Stimulated activated effector memory CD8-positive, alpha-beta T cell treated with anti-CD3 and anti-CD28 coated beads, Interleukin-12 subunit alpha, Interleukin-12 subunit beta, amount 100 ng/mL, for 72 hours (primary cell): ENCODE measurements at regions not wholly inside any gene's neighbourhood (a gene's known extent, or its start where the extent isn't known, plus 50 kb on each side); places are given as distances from the start of the nearest gene placed in this dataset.
A peak's percentile ranks its signal among the peaks of the same experiment; 100 is the strongest.
"Not testable (repeated sequence)": the region's sequence is repeated elsewhere in the genome, so short reads cannot be mapped to it uniquely, and the experiment has no call there.

Experiments used
- ATAC-seq: fragments of 150-1000 bp; cut with Tn5 transposase; 2 replicates; pipeline ENCODE4 v1.10.0; 2021
- DNase-seq, 2 donors: peaks; one replicate each; pipeline ENCODE4 v3.0.0; 2021 to 2022; ENCODE audit warnings: low spot score in 2 of 2
- H3K27ac Mint-ChIP-seq: one replicate; pipeline ENCODE4 v1.8.0; 2022; ENCODE audit warnings: mild to moderate bottlenecking, mixed read lengths
- H3K36me3 Mint-ChIP-seq: one replicate; pipeline ENCODE4 v1.8.0; 2022; ENCODE audit warnings: mild to moderate bottlenecking, mixed read lengths
- H3K4me1 Mint-ChIP-seq: one replicate; pipeline ENCODE4 v1.8.0; 2022; ENCODE audit warnings: mixed read lengths
- H3K4me3 Mint-ChIP-seq: one replicate; pipeline ENCODE4 v1.8.0; 2022; ENCODE audit warnings: mild to moderate bottlenecking, mixed read lengths
- H3K9me3 Mint-ChIP-seq: one replicate; pipeline ENCODE4 v1.8.0; 2022; ENCODE audit warnings: mixed read lengths

DNA sequence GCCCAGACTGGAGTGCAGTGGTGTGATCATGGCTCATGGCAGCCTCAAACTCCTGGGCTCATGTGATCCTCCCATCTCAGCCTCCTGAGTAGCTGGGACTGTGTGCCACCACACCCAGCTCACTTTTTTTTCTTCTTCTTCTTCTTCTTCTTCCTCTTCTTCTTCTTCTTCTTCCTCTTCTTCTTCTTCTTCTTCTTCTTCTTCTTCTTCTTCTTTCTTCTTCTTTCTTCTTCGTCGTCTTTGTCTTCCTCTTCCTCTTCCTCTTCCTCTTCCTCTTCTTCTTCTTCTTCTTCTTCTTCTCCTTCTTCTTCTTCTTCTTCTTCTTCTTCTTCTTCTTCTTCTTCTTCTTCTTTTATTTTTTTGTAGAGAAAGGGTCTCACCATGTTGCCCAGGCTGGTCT is 78.8 kb upstream of the RPH3A start:
- H3K4me1 Mint-ChIP-seq = peaks cover 13% of the 10 kb centered on the region
- not testable (repeated sequence) for H3K27ac Mint-ChIP-seq, H3K36me3 Mint-ChIP-seq, ATAC-seq, H3K9me3 Mint-ChIP-seq, H3K4me3 Mint-ChIP-seq, DNase-seq

DNA sequence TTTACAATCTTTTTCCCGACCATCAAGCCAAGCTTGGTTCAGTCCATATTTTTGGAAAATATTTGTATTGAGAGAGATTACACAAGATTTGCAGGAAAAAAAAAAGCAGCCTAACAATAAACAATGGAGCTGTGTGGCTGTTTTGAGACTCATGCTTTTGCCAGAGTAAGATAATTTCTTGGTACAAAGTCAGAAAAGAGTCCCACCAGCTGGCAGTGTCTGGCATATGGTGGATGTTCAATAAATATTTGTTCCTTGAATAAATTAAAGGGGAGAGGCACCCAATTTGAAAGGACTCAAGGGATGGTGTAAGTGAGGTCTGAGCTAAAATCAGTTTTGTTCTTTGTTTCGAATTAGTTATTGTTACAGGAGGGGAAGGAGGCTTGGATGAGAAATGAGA is 78.1 kb upstream of the RPH3A start:
- H3K27ac Mint-ChIP-seq = no peak overlapping the region
- peaks cover 13% of the 10 kb centered on the region for H3K4me1 Mint-ChIP-seq
- ATAC-seq (no peak), DNase-seq (no peak)
- no peak overlapping the region for H3K4me3 Mint-ChIP-seq
- no peaks in the 10 kb centered on the region for H3K36me3 Mint-ChIP-seq
- H3K9me3 Mint-ChIP-seq = no peaks in the 10 kb centered on the region

DNA sequence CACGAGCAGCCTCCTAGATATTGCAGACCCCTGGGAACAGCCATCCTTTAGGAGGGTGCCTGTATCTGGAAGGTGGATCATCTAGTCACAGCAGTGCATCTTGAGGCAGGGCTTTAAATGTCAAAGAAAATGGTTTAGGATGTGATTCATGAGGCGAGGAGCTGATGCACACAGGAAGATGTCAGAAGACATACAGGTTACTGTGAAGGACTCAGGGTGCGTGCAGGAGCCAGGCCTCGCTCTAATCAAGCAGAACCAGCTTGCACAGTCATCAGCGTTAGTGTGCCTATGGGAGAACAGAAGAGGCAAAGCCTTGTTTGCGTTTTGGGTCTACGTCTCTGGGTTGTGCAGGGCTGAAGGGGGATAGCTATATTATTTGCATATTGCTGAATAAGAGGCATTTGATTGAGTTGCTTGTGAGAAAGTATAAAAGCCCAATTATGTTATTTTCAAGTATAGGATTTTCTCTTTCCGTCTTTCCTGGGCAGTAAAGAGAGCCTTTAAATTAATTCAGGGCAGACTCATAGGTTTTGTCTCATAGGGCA is 77.3 kb upstream of the RPH3A start:
- DNase-seq (no peak), ATAC-seq (peak; percentile 93)
- no peaks in the 10 kb centered on the region for H3K9me3 Mint-ChIP-seq
- no peak overlapping the region for H3K4me3 Mint-ChIP-seq
- peaks cover 13% of the 10 kb centered on the region for H3K4me1 Mint-ChIP-seq
- no peaks in the 10 kb centered on the region for H3K36me3 Mint-ChIP-seq
- peak overlapping the region; percentile 23 for H3K27ac Mint-ChIP-seq

DNA sequence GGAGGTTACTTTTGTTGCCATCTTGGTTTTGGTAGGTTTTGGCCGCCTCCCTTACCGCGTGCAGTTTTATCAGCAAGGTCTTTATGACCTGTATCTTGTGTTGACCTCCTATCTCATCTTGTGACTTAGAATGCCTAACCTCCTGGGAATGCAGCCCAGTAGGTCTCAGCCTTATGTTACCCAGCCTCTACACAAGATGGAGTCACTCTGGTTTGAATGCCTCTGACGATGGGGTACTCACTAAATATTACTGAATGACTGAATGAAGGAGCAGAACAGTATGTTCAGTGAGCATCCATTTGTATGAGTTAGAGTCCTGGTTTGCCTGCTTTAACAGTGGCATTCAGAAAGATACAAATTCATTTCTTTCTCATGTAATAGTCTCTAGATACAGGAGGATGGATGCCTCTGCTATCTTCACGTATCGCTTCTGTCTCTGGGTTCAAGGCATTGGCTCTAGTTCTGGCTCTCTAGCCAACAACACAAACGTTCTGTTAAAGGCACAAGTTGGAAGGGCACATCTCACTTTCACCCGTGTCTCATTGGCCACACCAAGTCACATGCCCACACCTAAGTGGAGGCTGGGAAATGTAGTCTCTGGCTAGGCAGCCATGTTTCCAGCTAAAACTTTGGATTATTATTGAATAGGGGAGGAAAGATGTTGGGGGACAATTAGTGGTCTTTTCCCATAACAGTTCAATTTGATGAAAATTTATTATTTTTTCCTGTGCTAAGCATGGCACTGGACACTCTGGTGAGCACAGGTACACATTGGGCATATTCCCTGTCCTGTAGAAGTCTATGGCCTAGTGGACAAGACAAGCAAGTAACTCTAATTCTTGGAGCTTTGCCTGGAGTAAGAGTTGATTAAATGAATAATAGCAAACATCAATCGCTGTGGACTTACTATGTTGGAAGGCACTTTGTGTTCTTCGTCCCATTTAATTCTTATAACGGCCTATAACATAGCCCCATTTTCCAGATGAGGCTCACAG is 75.2 kb upstream of the RPH3A start:
- peak; percentile 64 for ATAC-seq
- Mint-ChIP-seq H3K9me3 (no peaks in the 10 kb centered on the region), H3K36me3 (no peaks in the 10 kb centered on the region), H3K27ac (no peak overlapping the region), H3K4me3 (no peak overlapping the region), H3K4me1 (peaks cover 13% of the 10 kb centered on the region)
- DNase-seq = no peak

DNA sequence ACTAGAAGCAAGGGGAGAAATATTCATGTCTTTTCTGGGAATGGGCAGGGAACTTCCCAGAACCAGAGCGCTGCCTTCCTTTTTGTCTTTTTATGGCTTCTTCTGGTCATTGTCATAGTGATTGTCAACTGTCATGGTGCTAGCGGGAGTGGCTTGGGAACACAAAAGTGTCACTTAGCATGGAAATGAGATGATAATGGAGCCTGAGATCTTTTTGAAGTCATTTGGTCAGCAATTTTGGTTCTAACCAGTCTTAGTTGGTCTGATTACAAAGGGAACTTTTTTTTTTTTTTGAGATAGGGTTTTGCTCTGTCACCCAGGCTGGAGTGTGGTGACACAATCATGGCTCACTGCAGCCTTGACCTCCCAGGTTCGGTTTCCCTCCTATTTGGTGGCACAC is 62.7 kb upstream of the RPH3A start:
- Mint-ChIP-seq H3K36me3 (no peaks in the 10 kb centered on the region), H3K27ac (no peak overlapping the region), H3K9me3 (no peaks in the 10 kb centered on the region), H3K4me3 (no peak overlapping the region), H3K4me1 (no peaks in the 10 kb centered on the region)
- DNase-seq (no peak), ATAC-seq (no peak)

DNA sequence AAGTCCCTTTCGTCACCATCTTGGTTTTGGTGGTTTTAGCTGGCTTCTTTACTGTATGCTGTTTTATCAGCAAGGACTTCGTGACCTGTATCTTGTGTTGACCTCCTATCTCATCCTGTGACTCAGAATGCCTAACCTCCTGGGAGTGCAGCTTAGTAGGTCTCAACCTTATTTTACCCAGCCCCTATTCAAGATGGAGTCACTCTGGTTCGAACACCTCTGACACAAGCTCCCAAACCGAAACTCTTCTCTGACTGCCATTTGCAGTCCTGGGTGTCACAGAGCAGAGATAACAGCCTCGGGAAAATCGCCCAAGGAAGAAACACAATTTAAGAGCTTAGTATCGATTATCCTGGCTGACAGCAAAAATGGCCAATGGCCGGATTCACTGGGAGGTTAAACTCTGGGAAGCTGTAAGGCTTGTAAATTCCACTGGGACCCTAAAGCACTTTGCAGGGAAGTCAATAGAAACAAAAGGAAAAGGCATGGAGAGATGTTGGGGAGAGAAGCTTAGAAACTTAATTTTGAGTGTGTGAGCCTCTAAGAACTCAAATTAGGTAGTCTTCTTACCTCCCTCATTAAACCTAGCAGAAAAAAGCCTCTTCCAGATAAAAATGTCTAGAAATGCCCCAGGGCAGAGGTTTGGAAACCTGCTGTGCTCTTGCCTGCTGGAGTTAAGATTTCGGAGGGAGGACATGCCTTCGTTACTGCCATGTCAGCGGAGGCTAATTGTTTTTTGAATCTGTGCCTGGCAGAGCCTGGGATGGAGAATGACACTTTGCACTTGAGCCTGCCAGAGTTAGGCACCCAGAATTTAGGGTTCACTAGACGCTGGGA is 56.5 kb upstream of the RPH3A start:
- Mint-ChIP-seq H3K27ac (no peak overlapping the region), H3K9me3 (peaks cover 2% of the 10 kb centered on the region), H3K36me3 (no peaks in the 10 kb centered on the region), H3K4me1 (peaks cover 6% of the 10 kb centered on the region), H3K4me3 (no peak overlapping the region)
- ATAC-seq (no peak), DNase-seq (no peak)

DNA sequence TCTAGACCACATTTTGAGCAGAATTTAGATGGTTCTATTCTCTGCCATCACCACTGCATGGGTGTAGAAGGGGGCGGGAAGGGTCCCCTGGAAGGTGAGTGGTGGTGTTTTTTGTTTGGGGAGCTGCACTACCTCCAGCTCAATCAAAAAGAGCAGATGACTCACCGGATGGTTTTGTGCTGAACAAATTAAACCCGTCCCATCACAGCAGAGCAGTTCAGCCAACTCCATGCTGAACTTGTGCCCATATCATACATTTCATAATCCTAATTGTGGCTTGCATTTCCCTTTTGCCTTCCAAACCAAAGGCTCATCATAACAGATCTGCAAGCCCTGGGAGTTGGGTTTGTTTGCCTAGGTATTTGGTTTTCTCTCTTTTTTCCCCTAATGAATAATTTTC is 53.0 kb upstream of the RPH3A start:
- H3K4me3 Mint-ChIP-seq = no peak overlapping the region
- H3K27ac Mint-ChIP-seq = no peak overlapping the region
- ATAC-seq (no peak), DNase-seq (no peak)
- H3K4me1 Mint-ChIP-seq = peaks cover 11% of the 10 kb centered on the region
- H3K36me3 Mint-ChIP-seq = no peaks in the 10 kb centered on the region
- H3K9me3 Mint-ChIP-seq = peaks cover 2% of the 10 kb centered on the region

DNA sequence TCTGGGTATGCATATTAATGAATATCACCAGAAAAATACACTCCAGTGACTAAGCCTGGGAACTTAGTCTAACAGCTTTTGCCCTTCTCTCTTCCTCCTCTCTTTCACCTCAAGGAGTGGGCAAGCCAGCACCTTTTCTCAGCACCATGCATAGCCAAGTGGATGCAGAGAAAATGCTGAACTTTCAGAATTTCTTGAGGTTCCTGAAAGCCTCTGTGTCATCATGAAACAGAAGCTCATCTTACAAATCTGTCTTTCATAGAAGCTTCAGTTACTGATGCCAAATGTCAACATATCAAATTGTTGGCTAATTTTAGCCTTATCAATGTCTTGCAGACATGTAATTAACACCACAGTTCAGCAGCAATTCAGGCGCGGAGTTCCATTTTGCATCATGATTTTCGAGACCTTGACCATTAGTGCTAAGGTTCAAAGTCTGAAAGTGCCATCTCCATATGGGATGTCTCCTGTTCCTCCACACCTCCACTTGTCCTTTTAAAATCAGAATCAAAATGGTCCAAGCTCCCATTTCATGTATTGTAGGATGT is 51.1 kb upstream of the RPH3A start:
- Mint-ChIP-seq H3K4me3 (no peak overlapping the region), H3K36me3 (no peaks in the 10 kb centered on the region), H3K4me1 (peaks cover 21% of the 10 kb centered on the region), H3K9me3 (peaks cover 2% of the 10 kb centered on the region), H3K27ac (no peak overlapping the region)
- no peak for ATAC-seq
- no peak for DNase-seq

DNA sequence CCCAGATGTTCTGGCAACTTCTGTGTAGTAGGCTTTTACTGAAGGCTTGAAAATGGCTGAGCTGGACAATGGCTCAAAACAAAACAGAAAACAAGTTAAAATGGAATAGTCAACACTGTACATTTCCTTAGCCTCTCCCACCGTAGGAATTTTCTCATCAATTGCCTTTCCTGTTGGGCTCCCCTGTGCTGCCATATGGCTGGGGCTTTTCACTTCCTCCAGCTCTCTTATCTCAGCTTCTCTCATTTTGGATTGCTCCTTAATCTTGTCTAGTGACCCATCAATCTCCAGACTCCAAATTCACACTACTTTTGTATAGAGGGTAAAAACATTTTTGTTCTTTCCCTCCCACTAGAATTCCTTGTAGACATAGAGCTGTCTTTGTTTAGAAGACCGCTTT is 50.4 kb upstream of the RPH3A start:
- no peak overlapping the region for H3K27ac Mint-ChIP-seq
- no peaks in the 10 kb centered on the region for H3K36me3 Mint-ChIP-seq
- no peaks in the 10 kb centered on the region for H3K9me3 Mint-ChIP-seq
- no peak overlapping the region for H3K4me3 Mint-ChIP-seq
- DNase-seq (no peak), ATAC-seq (no peak)
- H3K4me1 Mint-ChIP-seq = peaks cover 22% of the 10 kb centered on the region
